Sigmoid colon (tissue), 4 donors: ENCODE measurements at regions not wholly inside any gene's neighbourhood (a gene's known extent, or its start where the extent isn't known, plus 50 kb on each side); places are given as distances from the start of the nearest gene placed in this dataset.

Source experiments
- CTCF ChIP-seq, 4 experiments: fragments of 450-650 bp in 3 of 4; fragments of 200-600 bp in 1 of 4; IDR thresholded peaks; one replicate each; pipeline ENCODE4 v1.5.1; 2016 to 2019; ENCODE audit warnings: antibody characterized with exemption in 4 of 4, mild to moderate bottlenecking in 3 of 4, moderate library complexity in 2 of 4
- EP300 ChIP-seq, 4 donors: sonication (generic); formaldehyde crosslinking; IDR thresholded peaks; one replicate each; pipeline ENCODE4 v1.6.1; 2017; ENCODE audit warnings: antibody characterized with exemption in 4 of 4
- POLR2AphosphoS5 ChIP-seq, 4 donors: sonication (generic); formaldehyde crosslinking; IDR thresholded peaks; one replicate each; pipeline ENCODE4 v1.6.1; 2017; ENCODE audit warnings: antibody characterized with exemption in 4 of 4

DNA sequence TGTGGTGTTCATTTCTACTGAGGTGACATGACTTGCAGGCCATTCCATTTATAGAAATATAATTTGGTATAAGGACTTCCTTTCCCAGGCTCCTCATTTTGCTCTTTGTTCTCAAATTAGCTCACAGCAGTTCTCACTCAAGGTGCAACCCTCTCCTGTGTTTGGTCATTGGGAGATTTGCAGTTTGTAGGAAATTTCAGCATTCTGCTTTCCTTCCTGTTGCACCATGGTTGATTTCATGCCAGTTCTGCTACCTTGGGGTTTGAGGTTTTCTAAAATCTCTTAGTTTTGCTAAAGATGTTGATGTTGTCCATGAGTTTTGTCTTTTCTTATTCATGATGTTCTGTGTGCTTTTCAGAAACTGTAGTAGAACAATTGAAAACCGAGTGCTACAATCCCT is 65.7 kb upstream of the PROK2 start:
- TF ChIP-seq CTCF (IDR thresholded peaks at IDR 0.05), result no peak
- no peak for TF ChIP-seq EP300 (IDR thresholded peaks at IDR 0.05)
- no peak for TF ChIP-seq POLR2AphosphoS5 (IDR thresholded peaks at IDR 0.05)
